GM12891 (cell line): ENCODE measurements at regions not wholly inside any gene's neighbourhood (a gene's known extent, or its start where the extent isn't known, plus 50 kb on each side); places are given as distances from the start of the nearest gene placed in this dataset.

Source experiments
- POLR2A ChIP-seq: IDR thresholded peaks from 2 replicates; pipeline ENCODE4 v1.6.1; 2011; ENCODE audit warnings: low read depth, low read length, control low read depth
- SPI1 ChIP-seq: IDR thresholded peaks from 2 replicates; pipeline ENCODE4 v1.6.1; 2011; ENCODE audit warnings: low read depth, low read length, control low read depth

DNA sequence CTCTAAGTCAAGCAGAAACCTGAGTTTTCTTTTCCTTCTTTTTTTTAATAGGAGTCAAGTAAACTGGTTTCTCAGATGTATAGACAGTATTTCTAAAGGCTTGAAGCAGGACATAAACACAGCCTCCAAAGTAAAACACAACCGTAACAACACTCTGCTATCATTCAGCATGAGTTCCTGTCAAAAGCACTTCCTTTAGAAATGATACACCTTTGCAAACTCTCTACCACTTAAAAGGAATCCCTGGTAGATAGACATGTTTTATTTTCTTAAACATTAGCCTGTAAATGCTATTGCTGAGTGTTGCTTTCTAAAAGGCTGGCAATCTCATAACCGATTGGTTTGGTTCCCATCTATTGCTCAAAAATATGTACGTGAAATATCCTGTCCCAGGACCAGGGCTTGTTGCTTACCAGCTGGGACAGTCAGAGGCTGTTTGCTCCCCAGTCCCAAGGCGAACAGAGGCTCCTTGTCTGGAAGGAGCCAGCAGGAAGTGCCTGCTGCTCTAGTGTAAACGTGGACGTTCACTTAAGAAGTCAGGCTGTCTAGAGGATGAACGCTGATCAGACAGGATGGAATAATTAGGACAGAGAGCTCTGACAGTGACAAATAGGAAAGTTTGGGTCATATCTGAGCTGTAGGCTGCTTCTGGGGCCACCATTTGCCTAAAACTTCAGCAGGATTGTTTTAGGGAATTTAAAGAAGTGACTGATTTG, 173.9 kb upstream of the KLF3 start:
- no peak for TF ChIP-seq POLR2A
- TF ChIP-seq SPI1 = no peak
